Psoas muscle (tissue), 7 donors: ENCODE measurements at regions not wholly inside any gene's neighbourhood (a gene's known extent, or its start where the extent isn't known, plus 50 kb on each side); places are given as distances from the start of the nearest gene placed in this dataset.

Source experiments
- ATAC-seq, 4 donors: fragments of 200-7000 bp; cut with Tn5 transposase; one replicate each; pipeline ENCODE4 v1.9.1; 2020; ENCODE audit warnings: moderate library complexity in 3 of 4, mild to moderate bottlenecking in 2 of 4
- DNase-seq, 2 donors: peaks; one replicate each; pipeline ENCODE4 v3.0.0-alpha.2; 2020
- H3K27ac ChIP-seq: fragments of 200-600 bp; one replicate; pipeline ENCODE4 v1.8.0; 2022
- H3K27me3 ChIP-seq, 3 donors: fragments of 200-600 bp in 1 of 3; one replicate each; pipeline versions ENCODE4 v1.6.1 to v1.8.0; 2013 to 2022; ENCODE audit warnings: low read length in 2 of 3, mild to moderate bottlenecking in 2 of 3, moderate library complexity in 1 of 3; ENCODE audit not compliant: insufficient read depth in 3 of 3
- H3K36me3 ChIP-seq, 2 donors: fragments of 200-600 bp in 1 of 2; one replicate each; pipeline versions ENCODE4 v1.6.1 to v1.8.0; 2013 to 2022; ENCODE audit warnings: low read depth in 1 of 2, mild to moderate bottlenecking in 1 of 2, moderate library complexity in 1 of 2; ENCODE audit not compliant: insufficient read depth in 1 of 2
- H3K4me1 ChIP-seq: fragments of 200-600 bp; one replicate; pipeline ENCODE4 v1.8.0; 2022
- H3K4me3 ChIP-seq: fragments of 200-600 bp; one replicate; pipeline ENCODE4 v1.8.0; 2022; ENCODE audit warnings: mild to moderate bottlenecking
- H3K9me3 ChIP-seq: fragments of 200-600 bp; one replicate; pipeline ENCODE4 v1.8.0; 2022
- CTCF ChIP-seq: fragments of 200-600 bp; IDR thresholded peaks from one replicate; pipeline ENCODE4 v1.8.0; 2022; ENCODE audit warnings: antibody characterized with exemption
- WGBS, 3 donors: extraction: QIAGEN DNeasy Blood & Tissue Kit; methylation state at CpG; one replicate each; pipeline versions ENCODE4 v1.1.6 to v1.1.7; 2013; 5-methylcytosine and 5-hydroxymethylcytosine counted together
- intact Hi-C, 2 donors: fragments of 100-400 bp; cut with DNase I; formaldehyde crosslinking; loops; one replicate each; pipeline versions ENCODE4 v1.11.0 to v1.14.2; 2022
- donor health status: healthy with polysubstance abuse.
- donor health status: DM: no; HTN: no; CAD: no; lungs with moderate emphysema.
- donor health status: Bipolar disorder and iron deficiency.
- donor health status: healthy.
- donor health status: DM: yes; HTN: yes; CAD: no.
- donor health status: DM: no; HTN: no; CAD: no.
- donor health status: DM: yes; HTN: yes; CAD: no.

GRCh38 chr2:198660501-198660900 is 797.2 kb downstream of the SATB2 start:
- WGBS, 3 donors, result 90 to 96% (median 92%) methylated on average over 3 of the region's 3 CpGs
- no peak for TF ChIP-seq CTCF
- intact Hi-C loops, result no loop called here
- ATAC-seq (no peak), DNase-seq (no peak)
- Histone ChIP-seq H3K4me1 (no peaks in the 10 kb centered on the region), H3K9me3 (no peaks in the 10 kb centered on the region), H3K36me3 (no peaks in the 10 kb centered on the region), H3K27me3 (no peaks in the 10 kb centered on the region), H3K4me3 (no peak overlapping the region), H3K27ac (no peak overlapping the region)

GRCh38 chr2:198659096-198659870 is 798.5 kb downstream of the SATB2 start:
- Histone ChIP-seq H3K9me3 (no peaks in the 10 kb centered on the region), H3K36me3 (no peaks in the 10 kb centered on the region), H3K27ac (no peak overlapping the region), H3K4me1 (no peaks in the 10 kb centered on the region), H3K27me3 (no peaks in the 10 kb centered on the region), H3K4me3 (no peak overlapping the region)
- 37 to 44% (median 43%) methylated on average over 5 of the region's 5 CpGs for WGBS, 3 donors
- no peak for ATAC-seq
- no peak for DNase-seq
- intact Hi-C loops, result no loop called here
- TF ChIP-seq CTCF, result no peak

- no peaks in the 10 kb centered on the region for H3K4me1 ChIP-seq
- H3K36me3 ChIP-seq, result no peaks in the 10 kb centered on the region
- H3K27ac ChIP-seq, result no peak overlapping the region
- H3K4me3 ChIP-seq, result no peak overlapping the region
- ATAC-seq (no peak), DNase-seq (no peak)
- no peaks in the 10 kb centered on the region for H3K27me3 ChIP-seq
- H3K9me3 ChIP-seq, result no peaks in the 10 kb centered on the region
- intact Hi-C loops, result no loop called here
- peak; percentile 16 for TF ChIP-seq CTCF
- WGBS, 3 donors, result 51% methylated on average over 6 of the region's 6 CpGs
Measured at GRCh38 chr2:198657512-198658121, 800.1 kb downstream of the SATB2 start.

- H3K4me1 ChIP-seq, result no peaks in the 10 kb centered on the region
- no peaks in the 10 kb centered on the region for H3K36me3 ChIP-seq
- WGBS, 3 donors, result 63 to 72% (median 66%) methylated on average over 2 of the region's 2 CpGs
- no peak overlapping the region for H3K27ac ChIP-seq
- no peak for DNase-seq
- intact Hi-C loops, result no loop called here
- no peak overlapping the region for H3K4me3 ChIP-seq
- H3K27me3 ChIP-seq, result no peaks in the 10 kb centered on the region
- no peaks in the 10 kb centered on the region for H3K9me3 ChIP-seq
- TF ChIP-seq CTCF, result no peak
- ATAC-seq, result no peak
Measured at GRCh38 chr2:198656869-198657268, 800.9 kb downstream of the SATB2 start.
